Glutamatergic neuron (in vitro differentiated cells): ENCODE measurements at regions not wholly inside any gene's neighbourhood (a gene's known extent, or its start where the extent isn't known, plus 50 kb on each side); places are given as distances from the start of the nearest gene placed in this dataset.
A peak's percentile ranks its signal among the peaks of the same experiment; 100 is the strongest.

Source experiments
- DNase-seq: peaks from one replicate; pipeline ENCODE4 v3.0.0; 2022
- H3K27ac Mint-ChIP-seq: one replicate; pipeline ENCODE4 v1.8.0; 2020; ENCODE audit warnings: mild to moderate bottlenecking, mixed read lengths, inconsistent platforms; ENCODE audit not compliant: unreplicated experiment
- H3K27me3 Mint-ChIP-seq: one replicate; pipeline ENCODE4 v1.8.0; 2020; ENCODE audit warnings: mild to moderate bottlenecking, moderate library complexity, mixed read lengths, inconsistent platforms; ENCODE audit not compliant: unreplicated experiment
- H3K36me3 Mint-ChIP-seq: one replicate; pipeline ENCODE4 v1.8.0; 2020; ENCODE audit warnings: mild to moderate bottlenecking, mixed read lengths, inconsistent platforms; ENCODE audit not compliant: unreplicated experiment
- H3K4me1 Mint-ChIP-seq: one replicate; pipeline ENCODE4 v1.8.0; 2020; ENCODE audit warnings: mild to moderate bottlenecking, low read depth, mixed read lengths, inconsistent platforms; ENCODE audit not compliant: unreplicated experiment
- H3K4me3 Mint-ChIP-seq: one replicate; pipeline ENCODE4 v1.8.0; 2020; ENCODE audit warnings: mild to moderate bottlenecking, mixed read lengths, inconsistent platforms; ENCODE audit not compliant: unreplicated experiment
- H3K9me3 Mint-ChIP-seq: one replicate; pipeline ENCODE4 v1.8.0; 2020; ENCODE audit warnings: mild to moderate bottlenecking, moderate library complexity, mixed read lengths, inconsistent platforms; ENCODE audit not compliant: unreplicated experiment
- TF ChIP-seq, protein P1 (sequence below): fragments of 200-600 bp; sonication (generic); IDR thresholded peaks from one replicate; pipeline ENCODE4 v1.5.0; 2021; ENCODE audit not compliant: partially characterized antibody, unreplicated experiment

DNA sequence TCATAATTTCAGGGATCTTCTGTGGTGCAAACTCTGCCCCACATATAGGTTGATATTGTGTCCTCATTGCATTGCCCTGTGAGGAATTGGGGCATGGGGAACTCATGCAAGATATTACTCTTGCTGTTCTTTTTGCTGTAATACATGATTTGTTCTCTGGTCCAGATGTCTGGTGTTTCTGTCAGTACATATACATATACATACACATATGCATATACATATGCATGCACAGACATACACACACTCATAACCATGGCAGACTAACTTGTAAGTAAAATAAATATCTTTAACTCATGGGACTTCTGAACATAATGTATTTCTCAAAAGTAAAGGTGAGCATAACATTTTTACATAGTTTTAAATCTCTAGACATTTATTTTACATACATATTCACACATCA lies 438.3 kb downstream of the CD109 start:
- Mint-ChIP-seq H3K4me1 (no peaks in the 10 kb centered on the region), H3K36me3 (no peaks in the 10 kb centered on the region), H3K9me3 (no peaks in the 10 kb centered on the region), H3K4me3 (no peak overlapping the region), H3K27me3 (no peaks in the 10 kb centered on the region), H3K27ac (no peak overlapping the region)
- TF ChIP-seq, protein P1, sequence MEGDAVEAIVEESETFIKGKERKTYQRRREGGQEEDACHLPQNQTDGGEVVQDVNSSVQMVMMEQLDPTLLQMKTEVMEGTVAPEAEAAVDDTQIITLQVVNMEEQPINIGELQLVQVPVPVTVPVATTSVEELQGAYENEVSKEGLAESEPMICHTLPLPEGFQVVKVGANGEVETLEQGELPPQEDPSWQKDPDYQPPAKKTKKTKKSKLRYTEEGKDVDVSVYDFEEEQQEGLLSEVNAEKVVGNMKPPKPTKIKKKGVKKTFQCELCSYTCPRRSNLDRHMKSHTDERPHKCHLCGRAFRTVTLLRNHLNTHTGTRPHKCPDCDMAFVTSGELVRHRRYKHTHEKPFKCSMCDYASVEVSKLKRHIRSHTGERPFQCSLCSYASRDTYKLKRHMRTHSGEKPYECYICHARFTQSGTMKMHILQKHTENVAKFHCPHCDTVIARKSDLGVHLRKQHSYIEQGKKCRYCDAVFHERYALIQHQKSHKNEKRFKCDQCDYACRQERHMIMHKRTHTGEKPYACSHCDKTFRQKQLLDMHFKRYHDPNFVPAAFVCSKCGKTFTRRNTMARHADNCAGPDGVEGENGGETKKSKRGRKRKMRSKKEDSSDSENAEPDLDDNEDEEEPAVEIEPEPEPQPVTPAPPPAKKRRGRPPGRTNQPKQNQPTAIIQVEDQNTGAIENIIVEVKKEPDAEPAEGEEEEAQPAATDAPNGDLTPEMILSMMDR, result no peak
- DNase-seq, result no peak

DNA sequence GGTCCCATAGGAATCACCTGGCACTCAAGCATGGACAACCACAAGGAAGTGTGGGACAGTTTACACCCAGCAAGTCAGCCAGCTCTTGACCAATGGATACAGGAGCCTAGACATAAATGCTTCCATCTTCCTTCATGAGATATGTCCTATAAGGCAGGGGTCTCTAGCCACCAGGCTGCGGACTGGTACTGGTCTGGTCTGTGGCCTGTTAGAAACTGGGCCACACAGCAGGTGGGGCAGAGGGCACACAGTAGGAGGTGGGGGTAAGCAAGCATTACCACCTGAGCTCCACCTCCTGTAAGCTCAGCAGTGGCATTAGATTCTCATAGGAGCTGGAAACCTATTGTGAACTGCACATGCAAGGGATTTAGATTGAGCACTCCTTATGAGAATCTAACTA lies 437.1 kb downstream of the CD109 start:
- H3K4me3 Mint-ChIP-seq, result no peak overlapping the region
- no peaks in the 10 kb centered on the region for H3K9me3 Mint-ChIP-seq
- no peaks in the 10 kb centered on the region for H3K36me3 Mint-ChIP-seq
- no peak for DNase-seq
- no peaks in the 10 kb centered on the region for H3K27me3 Mint-ChIP-seq
- no peak overlapping the region for H3K27ac Mint-ChIP-seq
- TF ChIP-seq, protein P1, result no peak
- no peaks in the 10 kb centered on the region for H3K4me1 Mint-ChIP-seq

GRCh38 chr6:74130641-74131040 lies 434.6 kb downstream of the CD109 start:
- H3K36me3 Mint-ChIP-seq, result no peaks in the 10 kb centered on the region

GRCh38 chr6:74128536-74128935 lies 432.5 kb downstream of the CD109 start:
- H3K4me3 Mint-ChIP-seq, result no peak overlapping the region
- no peaks in the 10 kb centered on the region for H3K36me3 Mint-ChIP-seq
- no peak for DNase-seq
- H3K27ac Mint-ChIP-seq, result no peak overlapping the region
- H3K4me1 Mint-ChIP-seq, result no peaks in the 10 kb centered on the region
- TF ChIP-seq, protein P1, result no peak
- H3K27me3 Mint-ChIP-seq, result no peaks in the 10 kb centered on the region
- H3K9me3 Mint-ChIP-seq, result no peaks in the 10 kb centered on the region

More at GRCh38 chr6:74130641-74131040, 434.6 kb downstream of the CD109 start:
- no peak for DNase-seq
- TF ChIP-seq, protein P1, result no peak
- no peaks in the 10 kb centered on the region for H3K4me1 Mint-ChIP-seq
- no peaks in the 10 kb centered on the region for H3K9me3 Mint-ChIP-seq
- no peak overlapping the region for H3K4me3 Mint-ChIP-seq
- no peak overlapping the region for H3K27ac Mint-ChIP-seq
- H3K27me3 Mint-ChIP-seq, result no peaks in the 10 kb centered on the region

GRCh38 chr6:74117113-74117512 lies 421.1 kb downstream of the CD109 start:
- H3K4me3 Mint-ChIP-seq, result no peak overlapping the region
- peaks cover 2% of the 10 kb centered on the region for H3K9me3 Mint-ChIP-seq
- peaks cover 2% of the 10 kb centered on the region for H3K4me1 Mint-ChIP-seq
- no peaks in the 10 kb centered on the region for H3K36me3 Mint-ChIP-seq
- H3K27me3 Mint-ChIP-seq, result no peaks in the 10 kb centered on the region
- TF ChIP-seq, protein P1, result no peak
- DNase-seq, result no peak
- peak overlapping the region; percentile 59 for H3K27ac Mint-ChIP-seq
